Right ventricle myocardium inferior (tissue), 1 donor: ENCODE measurements at regions not wholly inside any gene's neighbourhood (a gene's known extent, or its start where the extent isn't known, plus 50 kb on each side); places are given as distances from the start of the nearest gene placed in this dataset.

Source experiments
- ATAC-seq: fragments of 200-7000 bp; cut with Tn5 transposase; one replicate; pipeline ENCODE4 v1.9.1; 2020; ENCODE audit warnings: mild to moderate bottlenecking, moderate library complexity
- DNase-seq: peaks from one replicate; pipeline ENCODE4 v3.0.0; 2021; ENCODE audit errors: missing footprints
- intact Hi-C: fragments of 100-400 bp; cut with DNase I; formaldehyde crosslinking; loops from one replicate; pipeline ENCODE4 v1.11.0; 2022
- donor health status: DM: no; HTN: yes; CAD: no; lungs with severe emphysema.

DNA sequence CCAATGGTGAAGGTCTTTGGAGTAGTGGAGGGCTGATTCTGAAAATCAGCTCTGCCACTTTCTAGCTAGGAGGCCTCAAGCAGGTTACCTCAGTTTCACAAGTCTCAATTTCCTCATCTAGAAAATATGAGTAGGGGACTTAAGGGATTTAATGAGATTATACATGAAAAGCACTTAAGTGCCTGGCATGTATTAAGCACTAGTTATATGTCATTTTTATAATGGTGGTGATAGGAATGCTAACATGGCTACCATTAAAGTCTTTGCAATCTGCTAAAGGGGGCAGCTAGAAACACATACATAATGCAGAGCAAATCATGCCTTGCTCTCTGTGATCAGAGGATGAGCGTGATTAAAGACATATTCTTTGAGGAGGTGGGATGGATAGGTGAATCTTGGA lies 640.9 kb upstream of the ZEB2 start:
- DNase-seq (no peak), ATAC-seq (no peak)
- intact Hi-C loops, result no loop called here

DNA sequence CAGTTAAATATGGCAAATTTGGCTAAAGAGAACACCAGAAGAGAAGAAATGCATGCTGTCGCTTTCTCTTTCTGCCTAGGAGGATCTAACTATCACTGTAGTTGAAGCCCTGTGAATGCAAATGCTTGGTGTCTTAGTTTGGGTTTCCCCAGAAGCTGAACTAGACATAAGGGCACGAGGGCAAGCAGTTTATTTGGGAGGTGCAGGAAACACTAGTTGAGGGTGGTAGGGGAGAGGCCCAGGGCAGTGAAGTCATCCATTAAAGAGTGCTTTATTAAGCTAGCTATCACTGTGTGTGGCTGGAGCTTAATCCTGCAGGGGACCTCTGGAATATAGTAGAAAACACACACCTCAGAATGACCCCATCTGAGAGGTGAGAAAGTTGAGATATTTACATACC lies 639.8 kb upstream of the ZEB2 start:
- ATAC-seq (no peak), DNase-seq (no peak)
- intact Hi-C loops, result no loop called here

DNA sequence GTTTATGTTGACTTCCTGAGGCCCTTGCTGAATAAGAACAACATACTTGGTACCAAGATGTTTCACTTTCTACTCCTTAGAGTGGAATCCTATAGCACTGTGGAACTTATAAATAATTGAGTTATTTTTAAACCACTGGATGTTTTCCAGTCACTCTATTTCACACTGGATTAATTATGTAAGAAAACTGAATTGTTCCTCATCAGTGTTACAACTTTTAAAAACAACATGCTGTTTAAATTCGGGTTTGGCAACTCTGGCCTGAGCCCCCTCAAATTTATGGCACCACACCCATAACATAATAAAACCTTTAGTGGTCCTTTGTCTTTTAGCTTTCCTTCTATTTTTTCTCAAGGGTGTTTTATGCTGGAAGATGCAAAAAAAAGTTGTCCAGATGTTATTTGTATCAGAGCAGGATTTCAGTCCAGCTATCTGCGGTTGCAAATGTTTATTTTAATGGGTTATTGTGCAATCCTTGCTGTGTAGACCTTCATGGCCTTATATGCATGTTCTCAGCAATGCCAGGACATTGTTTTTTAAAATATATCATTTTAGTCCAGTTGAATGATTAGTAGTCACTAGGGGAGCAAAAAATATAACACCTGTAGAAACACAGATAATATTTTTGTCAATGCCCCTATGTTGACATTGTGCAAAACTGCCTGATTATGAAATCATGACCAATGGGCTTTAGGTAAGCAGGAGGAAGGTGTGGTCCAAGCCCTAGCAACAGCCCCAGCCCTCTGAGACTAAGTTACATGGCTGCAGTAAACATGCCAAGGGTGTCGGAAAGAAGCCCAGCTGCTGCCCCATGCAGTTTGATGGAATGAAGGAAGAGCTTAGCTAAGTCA lies 638.0 kb upstream of the ZEB2 start:
- peak; percentile 82 for DNase-seq
- intact Hi-C loops, result no loop called here

DNA sequence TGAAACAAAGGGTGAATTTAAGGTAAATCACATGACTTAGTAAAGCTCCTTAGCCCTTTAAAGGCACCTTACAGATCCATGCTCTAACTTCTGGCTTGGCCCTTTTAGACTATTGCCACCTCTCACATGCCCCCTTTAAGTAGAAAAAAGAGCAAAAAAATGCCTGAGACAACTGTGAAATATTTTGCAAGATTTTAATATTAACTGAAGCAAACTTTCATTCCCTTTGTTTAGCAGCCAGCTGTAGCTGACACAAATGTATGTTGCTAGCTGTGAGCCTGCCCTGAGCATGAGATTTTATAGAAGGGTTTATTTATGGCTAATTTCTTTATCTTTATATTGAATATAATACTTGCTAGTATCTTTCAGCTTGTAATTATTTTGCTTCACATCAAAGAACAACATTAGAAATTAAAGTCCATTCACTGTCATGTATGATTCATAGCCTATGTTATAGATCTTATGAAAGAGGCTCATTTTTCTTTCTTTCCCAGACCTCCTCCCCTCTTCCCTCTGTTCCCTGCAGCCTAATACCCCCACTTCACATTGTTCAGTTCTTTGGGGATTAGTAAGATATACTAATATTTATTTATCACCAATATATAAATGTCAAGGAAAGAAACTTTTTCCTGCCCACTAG lies 637.2 kb upstream of the ZEB2 start:
- DNase-seq (no peak), ATAC-seq (no peak)
- intact Hi-C loops, result no loop called here

More for the DNA sequence above, 638.0 kb upstream of the ZEB2 start:
- peak; percentile 97 for ATAC-seq

DNA sequence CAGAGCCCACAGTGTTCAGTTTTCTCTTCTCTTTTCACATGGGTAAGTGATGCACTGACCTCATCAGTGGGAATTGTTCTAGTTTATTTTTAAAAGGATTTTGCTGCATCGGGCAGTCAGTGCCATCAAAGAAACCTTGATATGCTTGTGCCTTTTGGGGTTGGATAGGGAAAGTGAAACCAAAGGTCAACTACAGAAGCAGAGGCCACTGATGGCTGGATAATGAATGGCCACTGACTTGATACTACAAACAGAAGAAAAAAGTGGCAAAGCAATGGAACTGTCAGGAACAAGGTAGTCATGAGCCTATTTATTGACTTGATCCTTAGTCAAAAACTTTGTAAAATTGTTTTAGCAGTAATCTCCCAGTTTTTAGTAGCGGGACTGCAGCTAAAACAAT lies 636.3 kb upstream of the ZEB2 start:
- ATAC-seq (no peak), DNase-seq (no peak)
- intact Hi-C loops, result no loop called here

DNA sequence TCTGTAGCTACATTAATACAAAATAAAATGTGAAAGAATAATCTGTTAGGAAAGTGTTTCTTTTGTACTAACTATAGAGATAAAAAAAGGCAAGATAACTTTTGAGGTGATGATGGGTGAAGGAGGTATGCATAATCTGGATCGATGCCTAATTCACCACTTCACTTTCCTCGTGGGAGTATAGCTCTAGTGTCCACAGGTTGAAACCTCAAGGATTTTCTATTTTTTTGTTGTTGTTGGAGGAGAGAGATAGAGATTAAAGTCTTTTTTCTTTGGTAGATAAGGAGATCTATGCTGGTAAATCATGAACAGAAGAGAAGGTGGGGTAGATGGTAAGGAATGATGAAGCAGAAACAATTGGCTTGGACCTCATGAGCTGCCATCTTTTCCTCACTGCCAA lies 635.3 kb upstream of the ZEB2 start:
- intact Hi-C loops, result no loop called here
- no peak for DNase-seq
- no peak for ATAC-seq

DNA sequence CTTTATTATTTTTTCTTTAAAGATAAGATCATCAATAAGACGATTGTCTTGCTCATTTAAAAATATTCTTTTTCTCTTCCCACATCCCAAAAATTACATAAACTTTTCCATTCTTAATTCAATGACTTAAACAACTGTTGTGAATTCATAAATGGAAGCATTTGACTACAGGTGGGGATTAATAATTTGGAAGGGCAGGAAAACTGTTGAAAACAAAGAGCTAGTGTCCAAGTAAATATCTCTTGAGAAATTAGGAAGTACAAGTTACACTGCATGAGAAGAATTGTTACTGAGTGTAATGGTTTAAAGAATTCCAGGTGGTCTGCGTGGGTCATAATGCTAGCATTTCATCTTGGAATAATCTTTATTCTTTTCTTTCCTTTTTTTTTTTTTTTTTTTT lies 634.8 kb upstream of the ZEB2 start:
- ATAC-seq, result no peak
- DNase-seq, result no peak
- intact Hi-C loops, result no loop called here

DNA sequence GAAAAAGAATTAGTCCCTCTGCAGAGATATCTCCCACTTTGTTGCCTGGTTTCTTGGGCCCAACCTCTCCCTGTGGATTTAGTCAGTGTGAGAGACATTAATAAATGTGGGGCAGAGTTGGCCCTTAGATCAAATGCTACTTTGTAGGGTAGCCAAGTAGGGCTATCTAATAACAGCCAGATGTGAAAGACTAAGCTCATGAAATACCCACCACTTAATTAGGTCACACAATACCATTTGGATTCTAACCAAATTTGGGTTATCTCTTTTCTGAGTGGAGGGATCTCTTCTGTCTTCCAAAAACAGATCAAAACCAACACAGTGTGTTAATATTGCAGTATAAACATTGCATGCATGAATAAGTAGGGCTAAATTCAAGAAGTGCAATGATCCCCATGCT lies 626.8 kb upstream of the ZEB2 start:
- intact Hi-C loops, result no loop called here
- no peak for ATAC-seq
- no peak for DNase-seq

DNA sequence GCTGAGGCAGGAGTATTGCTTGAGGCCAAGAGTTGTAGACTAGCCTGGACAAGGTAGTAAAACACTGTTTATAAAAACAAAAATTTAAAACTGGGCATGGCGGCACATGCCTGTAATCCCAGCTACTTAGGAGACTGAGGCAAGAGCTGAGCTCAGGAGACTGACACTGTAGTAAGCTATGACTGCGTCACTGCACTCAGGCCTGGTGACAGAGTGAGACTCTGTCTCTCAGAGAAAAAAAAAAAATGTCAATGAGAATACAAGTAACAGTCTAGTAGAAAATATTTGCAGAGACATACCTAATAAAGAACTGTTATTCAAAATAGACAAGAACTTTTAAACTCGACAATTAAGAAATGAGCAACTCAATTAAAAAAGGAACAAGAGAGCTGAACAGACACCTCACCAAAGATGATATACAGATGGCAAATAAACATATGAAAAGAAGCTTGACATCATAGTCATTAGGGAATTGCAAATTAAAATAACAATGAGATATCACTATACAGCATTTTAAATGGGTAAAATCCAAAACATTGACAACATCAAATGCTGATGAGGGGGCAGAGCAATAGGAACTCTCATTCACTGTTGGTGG lies 624.3 kb upstream of the ZEB2 start:
- intact Hi-C loops, result no loop called here
- DNase-seq, result no peak
- ATAC-seq, result no peak

DNA sequence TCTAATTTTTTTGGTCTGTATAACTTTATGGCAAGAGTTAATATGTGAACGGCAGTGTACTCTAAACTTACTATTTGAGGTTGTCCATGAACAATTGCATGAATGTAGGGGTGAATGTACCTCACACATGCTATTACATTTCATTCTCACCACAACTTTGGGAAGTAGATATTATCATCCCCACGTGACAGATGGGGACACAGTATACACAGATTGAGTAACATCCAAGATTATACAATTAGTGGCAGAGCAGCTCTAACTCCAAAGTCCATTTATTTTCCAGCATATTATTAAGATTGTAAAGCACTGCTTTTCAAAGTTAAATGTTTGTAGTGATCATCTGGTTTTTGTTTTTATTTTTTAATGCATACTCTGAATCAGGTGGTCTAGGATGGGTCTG lies 622.1 kb upstream of the ZEB2 start:
- ATAC-seq (no peak), DNase-seq (no peak)
- intact Hi-C loops, result no loop called here

DNA sequence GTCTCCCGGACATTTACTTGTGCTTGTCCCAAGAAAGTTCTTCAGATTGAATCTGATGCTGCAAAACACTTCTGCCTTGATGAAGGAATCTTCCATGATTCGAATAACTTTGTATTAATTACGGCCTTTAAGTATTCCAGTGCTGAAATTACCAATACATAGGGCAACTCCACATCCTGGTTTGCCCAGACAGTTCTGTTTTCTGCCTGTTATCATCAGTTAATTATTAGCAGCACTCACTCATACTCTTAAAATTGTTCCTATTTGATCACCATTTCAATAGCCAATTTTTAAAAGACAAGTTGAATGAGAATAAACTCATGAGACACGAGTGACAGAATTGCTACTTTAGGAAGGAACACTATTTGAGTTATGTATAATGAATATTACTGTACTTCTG lies 620.7 kb upstream of the ZEB2 start:
- intact Hi-C loops, result no loop called here
- ATAC-seq (no peak), DNase-seq (no peak)

DNA sequence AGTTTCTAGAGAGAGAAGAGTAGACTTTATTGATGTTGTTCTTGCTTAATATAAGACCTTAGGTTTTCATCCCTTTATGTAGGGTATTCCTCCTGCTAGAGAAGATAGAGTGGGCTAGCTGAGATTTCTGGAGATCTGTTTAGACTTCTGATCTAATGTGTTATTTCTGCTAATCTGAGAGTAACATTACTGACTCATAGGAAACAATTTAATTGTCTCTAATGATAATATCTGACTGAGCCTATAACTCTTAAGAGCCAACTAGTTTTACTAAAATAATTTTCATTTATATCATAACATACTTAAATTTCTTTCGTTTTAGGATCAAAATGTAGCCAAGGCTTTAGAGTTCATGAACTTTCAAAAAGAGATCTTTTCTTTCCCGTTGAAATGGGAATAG lies 618.7 kb upstream of the ZEB2 start:
- DNase-seq (no peak), ATAC-seq (no peak)
- intact Hi-C loops, result no loop called here

DNA sequence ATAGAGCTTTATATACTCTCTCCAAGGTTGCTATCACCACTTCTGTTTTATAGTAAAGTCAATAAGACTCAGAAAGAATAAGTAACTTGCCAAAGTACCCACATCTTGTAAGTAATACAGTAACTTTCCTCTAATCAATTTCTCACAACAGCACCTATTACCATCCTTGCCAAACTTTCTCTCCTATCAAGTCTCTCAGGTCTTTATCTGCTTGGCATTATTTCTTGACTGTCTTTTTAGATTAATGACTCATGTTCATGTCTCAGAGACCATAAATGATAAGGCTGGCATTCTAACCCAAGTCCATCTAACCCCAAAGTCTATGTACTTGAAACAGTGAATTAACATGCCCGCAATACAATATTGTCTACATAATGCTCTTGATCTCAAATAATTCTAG lies 618.0 kb upstream of the ZEB2 start:
- ATAC-seq (no peak), DNase-seq (no peak)
- intact Hi-C loops, result no loop called here

DNA sequence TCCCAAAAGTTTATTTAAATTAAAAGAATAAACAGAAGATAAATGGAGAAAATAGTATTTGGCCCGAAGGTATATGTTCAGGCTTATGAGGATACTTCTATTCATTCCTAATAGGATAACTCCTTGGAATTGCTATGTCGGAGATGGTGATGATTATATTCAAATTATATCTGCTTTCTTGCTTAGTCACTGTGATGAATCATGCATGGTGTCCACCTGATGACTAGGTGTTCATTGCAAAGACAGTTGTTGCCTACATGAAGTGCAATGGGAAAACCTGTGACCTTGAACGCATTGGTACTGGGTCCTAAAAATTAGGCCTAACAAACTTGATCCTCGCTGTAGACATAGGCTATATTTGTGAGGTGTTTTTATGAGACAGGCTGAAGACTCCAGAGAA lies 617.3 kb upstream of the ZEB2 start:
- ATAC-seq, result no peak
- intact Hi-C loops, result no loop called here
- no peak for DNase-seq

DNA sequence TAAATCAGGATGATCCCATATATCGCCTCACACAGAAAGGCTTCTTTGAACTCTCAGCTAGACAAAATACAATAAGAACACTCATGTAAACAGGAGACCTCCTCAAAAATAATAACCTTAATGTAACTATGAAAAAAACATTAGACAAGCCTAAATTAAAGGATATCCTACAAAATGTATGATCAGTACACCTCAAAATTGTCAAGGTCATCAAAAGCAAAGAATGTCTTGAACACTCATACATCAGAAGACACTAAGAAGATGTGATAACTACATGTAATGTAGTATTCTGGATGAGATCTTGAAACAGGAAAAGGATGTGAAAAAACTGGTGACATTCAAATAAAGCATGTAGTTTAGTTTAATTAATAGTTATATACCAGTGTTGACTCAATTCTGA lies 616.8 kb upstream of the ZEB2 start:
- DNase-seq (no peak), ATAC-seq (no peak)
- intact Hi-C loops, result no loop called here

DNA sequence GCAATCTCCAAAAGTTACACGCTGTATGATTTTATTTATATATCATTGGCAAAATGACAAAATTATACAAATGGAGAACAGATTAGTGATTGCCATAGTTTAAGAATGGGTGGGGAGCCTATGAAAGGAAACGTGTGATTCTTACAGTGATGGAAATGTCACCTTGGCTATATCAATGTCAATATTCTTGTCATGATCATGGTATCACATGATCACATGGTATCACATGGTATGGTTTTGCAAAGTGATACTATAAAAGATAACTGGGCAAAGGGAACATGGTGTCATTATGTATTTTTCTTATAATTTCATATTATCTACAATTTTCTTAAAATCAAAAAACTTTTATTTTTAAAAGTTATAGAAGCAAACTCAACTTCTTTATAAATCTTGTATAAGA lies 606.2 kb upstream of the ZEB2 start:
- ATAC-seq, result no peak
- intact Hi-C loops, result no loop called here
- no peak for DNase-seq

DNA sequence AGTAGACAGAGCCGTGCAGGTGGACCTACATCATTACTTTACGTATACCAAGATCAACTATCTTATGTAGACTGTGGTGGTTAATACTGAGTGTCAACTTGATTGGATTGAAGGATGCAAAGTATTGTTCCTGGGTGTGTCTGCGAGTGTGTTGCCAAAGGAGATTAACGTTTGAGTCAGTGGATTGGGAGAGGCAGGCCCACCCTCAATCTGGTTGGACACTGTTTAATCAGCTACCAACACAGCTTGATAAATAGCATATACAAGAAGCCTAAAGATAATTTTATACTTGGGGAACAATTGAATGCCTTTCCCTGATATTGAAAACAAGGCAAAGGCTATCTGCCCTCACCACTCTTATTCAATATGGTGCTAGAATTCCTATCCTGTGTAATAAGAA lies 604.2 kb upstream of the ZEB2 start:
- intact Hi-C loops, result no loop called here
- DNase-seq (no peak), ATAC-seq (no peak)

DNA sequence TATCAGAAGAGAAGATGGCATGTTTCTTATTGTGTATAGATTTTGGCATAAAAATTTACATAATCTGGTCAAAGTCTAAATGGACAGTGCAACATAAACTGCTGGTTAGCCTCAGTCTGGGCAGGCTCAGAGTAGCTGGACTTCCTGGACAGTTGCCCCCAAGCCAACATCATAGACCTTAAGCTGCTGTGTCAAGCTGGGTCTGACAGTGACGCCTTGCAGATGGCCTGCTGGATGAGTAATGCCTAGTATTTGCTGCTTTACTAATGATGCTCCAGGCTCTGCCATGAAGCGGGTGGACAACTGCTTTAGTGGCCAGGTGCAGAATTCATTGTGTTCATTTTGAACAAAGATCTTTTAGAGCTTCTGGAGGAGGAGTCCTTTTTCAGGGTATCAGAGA lies 603.7 kb upstream of the ZEB2 start:
- ATAC-seq, result peak; percentile 65
- peak; percentile 81 for DNase-seq
- intact Hi-C loops, result no loop called here

DNA sequence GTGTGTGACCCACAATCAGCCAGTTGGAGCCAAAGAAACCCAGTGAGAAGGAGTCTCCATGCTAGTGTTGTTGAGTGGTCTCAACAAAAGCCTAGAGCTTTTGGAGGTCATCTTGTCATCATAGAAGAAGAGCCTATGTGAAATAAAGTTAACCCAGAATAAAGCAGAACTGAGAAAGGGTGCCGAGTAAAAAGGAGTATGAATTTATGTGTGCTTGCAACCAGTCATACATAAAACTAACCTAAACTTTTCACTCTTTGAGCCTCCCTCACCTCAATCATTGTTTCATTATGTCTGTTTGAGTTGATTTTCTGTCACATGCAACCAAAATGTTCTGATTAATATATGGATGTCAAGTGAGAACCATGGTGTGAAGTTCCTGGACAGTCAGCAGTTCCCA lies 599.3 kb upstream of the ZEB2 start:
- ATAC-seq (no peak), DNase-seq (no peak)
- intact Hi-C loops, result no loop called here
